HG02943 (cell line): ENCODE measurements at regions not wholly inside any gene's neighbourhood (a gene's known extent, or its start where the extent isn't known, plus 50 kb on each side); places are given as distances from the start of the nearest gene placed in this dataset.
"Not testable (repeated sequence)": the region's sequence is repeated elsewhere in the genome, so short reads cannot be mapped to it uniquely, and the experiment has no call there.

ENCODE experiments used
- ATAC-seq: cut with Tn5 transposase; IDR thresholded peaks from one replicate; pipeline ENCODE4 v1.9.1; 2021; ENCODE audit warnings: mild to moderate bottlenecking, low read depth, moderate library complexity; ENCODE audit not compliant: unreplicated experiment

GRCh38 chr20:53823121-53823764 is 229.6 kb upstream of the ZNF217 start:
- ATAC-seq, result no peak

- ATAC-seq, result no peak
These were observed 228.9 kb upstream of the ZNF217 start for GRCh38 chr20:53822534-53822933.

GRCh38 chr20:53819973-53820451 is 226.4 kb upstream of the ZNF217 start:
- no peak for ATAC-seq

GRCh38 chr20:53818457-53819177 is 225.0 kb upstream of the ZNF217 start:
- ATAC-seq, result no peak

- not testable (repeated sequence) for ATAC-seq
These were observed 223.9 kb upstream of the ZNF217 start for GRCh38 chr20:53817513-53817912.

GRCh38 chr20:53816872-53817398 is 223.3 kb upstream of the ZNF217 start:
- ATAC-seq, result no peak

- ATAC-seq, result no peak
These were observed 221.9 kb upstream of the ZNF217 start for GRCh38 chr20:53815509-53815908.

- no peak for ATAC-seq
These were observed 220.4 kb upstream of the ZNF217 start for GRCh38 chr20:53814060-53814459.

GRCh38 chr20:53813636-53814035 is 220.0 kb upstream of the ZNF217 start:
- ATAC-seq, result no peak

- no peak for ATAC-seq
These were observed 217.9 kb upstream of the ZNF217 start for GRCh38 chr20:53811577-53811976.

- no peak for ATAC-seq
These were observed 217.2 kb upstream of the ZNF217 start for GRCh38 chr20:53810661-53811355.

- ATAC-seq, result no peak
These were observed 216.2 kb upstream of the ZNF217 start for GRCh38 chr20:53809728-53810365.

GRCh38 chr20:53809217-53809616 is 215.6 kb upstream of the ZNF217 start:
- ATAC-seq, result no peak

- no peak for ATAC-seq
These were observed 215.1 kb upstream of the ZNF217 start for GRCh38 chr20:53808733-53809132.

- not testable (repeated sequence) for ATAC-seq
These were observed 214.7 kb upstream of the ZNF217 start for GRCh38 chr20:53808302-53808701.

- no peak for ATAC-seq
These were observed 213.2 kb upstream of the ZNF217 start for GRCh38 chr20:53806683-53807401.

GRCh38 chr20:53805895-53806384 is 212.3 kb upstream of the ZNF217 start:
- no peak for ATAC-seq

GRCh38 chr20:53804920-53805894 is 211.6 kb upstream of the ZNF217 start:
- no peak for ATAC-seq

- not testable (repeated sequence) for ATAC-seq
These were observed 210.7 kb upstream of the ZNF217 start for GRCh38 chr20:53804308-53804707.
